Gastrocnemius medialis (tissue), 4 donors: ENCODE measurements at regions not wholly inside any gene's neighbourhood (a gene's known extent, or its start where the extent isn't known, plus 50 kb on each side); places are given as distances from the start of the nearest gene placed in this dataset.
A peak's percentile ranks its signal among the peaks of the same experiment; 100 is the strongest.

Experiments used
- ATAC-seq, 2 donors: fragments of 150-250 bp; one replicate each; pipeline ENCODE4 v1.9.1; 2016
- DNase-seq, 2 donors: peaks; one replicate each; pipeline ENCODE4 v3.0.0-alpha.2; 2019
- H3K27ac ChIP-seq, 4 donors: fragments of 200-600 bp; sonication (generic); 1 replicate in 1 of 4; 2 replicates in 3 of 4; pipeline ENCODE4 v1.5.1; 2016 to 2018; ENCODE audit warnings: mild to moderate bottlenecking in 2 of 4, moderate library complexity in 1 of 4
- H3K27me3 ChIP-seq, 3 donors: fragments of 200-600 bp; sonication (generic) in 2 of 3; 1 replicate in 1 of 3; 2 replicates in 2 of 3; pipeline versions ENCODE4 v1.5.1 to v1.6.0; 2016 to 2019; ENCODE audit warnings: mild to moderate bottlenecking in 1 of 3, moderate library complexity in 1 of 3
- H3K36me3 ChIP-seq, 2 donors: fragments of 200-600 bp; sonication (generic) in 1 of 2; one replicate each; pipeline ENCODE4 v1.5.1; 2017 to 2018
- H3K4me1 ChIP-seq, 2 donors: fragments of 200-600 bp; sonication (generic) in 1 of 2; one replicate each; pipeline ENCODE4 v1.5.1; 2016 to 2017; ENCODE audit warnings: mild to moderate bottlenecking in 2 of 2
- H3K4me3 ChIP-seq, 4 donors: fragments of 200-600 bp; sonication (generic) in 3 of 4; 1 replicate in 1 of 4; 2 replicates in 3 of 4; pipeline ENCODE4 v1.5.1; 2016 to 2019; ENCODE audit warnings: mild to moderate bottlenecking in 2 of 4
- H3K9me3 ChIP-seq, 3 donors: fragments of 200-600 bp; sonication (generic) in 2 of 3; 1 replicate in 1 of 3; 2 replicates in 2 of 3; pipeline ENCODE4 v1.5.1; 2016 to 2019
- POLR2A ChIP-seq, 2 donors: fragments of 450-650 bp; IDR thresholded peaks; one replicate each; pipeline ENCODE4 v1.6.1; 2017; ENCODE audit warnings: antibody characterized with exemption in 2 of 2, mild to moderate bottlenecking in 2 of 2, moderate library complexity in 2 of 2
- in situ Hi-C, 4 donors: fragments of 200-750 bp; cut with MboI; loops; one replicate each; pipeline versions ENCODE4 v1.15.0 to v1.8.0; 2017; ENCODE audit warnings: low sequenced_read_pairs in 4 of 4
- intact Hi-C: fragments of 100-400 bp; cut with DNase I; formaldehyde crosslinking; loops from one replicate; pipeline ENCODE4 v1.15.1; 2023; ENCODE audit warnings: low total_unique reads
- TF ChIP-seq, protein P1 (sequence below), 5 experiments: fragments of 450-650 bp in 3 of 5; fragments of 200-600 bp in 2 of 5; sonication (generic) in 2 of 5; IDR thresholded peaks in 4 of 5; conservative IDR thresholded peaks in 1 of 5; 1 replicate in 4 of 5; 2 replicates in 1 of 5; pipeline ENCODE4 v1.5.1; 2016 to 2019; ENCODE audit warnings: antibody characterized with exemption in 5 of 5, mild to moderate bottlenecking in 3 of 5, moderate library complexity in 3 of 5

DNA sequence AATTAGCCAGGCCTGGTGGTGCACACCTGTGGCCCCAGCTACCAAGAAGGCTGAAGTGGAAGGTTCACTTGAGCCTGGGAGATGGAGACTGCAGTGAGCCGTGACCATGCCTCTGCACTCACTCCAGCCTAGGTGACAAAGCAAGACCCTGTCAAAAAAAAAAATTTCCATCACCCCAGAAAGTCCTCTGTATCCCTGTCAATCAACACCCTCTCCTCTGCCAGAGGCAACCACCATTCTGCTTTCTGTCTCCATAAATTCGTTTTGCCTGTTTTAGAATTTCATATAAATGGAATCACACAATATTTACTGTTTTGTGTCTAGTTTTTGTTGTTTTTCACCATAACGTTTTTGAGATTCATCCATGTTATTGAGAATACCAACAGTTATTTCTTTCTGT is 141.6 kb upstream of the SLC45A1 start:
- H3K9me3 ChIP-seq, result peaks cover 0 to 10% (median 0%) of the 10 kb centered on the region in 3 donors
- no peaks in the 10 kb centered on the region for H3K36me3 ChIP-seq
- peaks cover 0 to 3% of the 10 kb centered on the region in 2 donors for H3K4me1 ChIP-seq
- no peak overlapping the region for H3K27ac ChIP-seq
- H3K27me3 ChIP-seq, result no peaks in the 10 kb centered on the region
- TF ChIP-seq POLR2A (IDR thresholded peaks at IDR 0.05), result no peak
- TF ChIP-seq, protein P1, sequence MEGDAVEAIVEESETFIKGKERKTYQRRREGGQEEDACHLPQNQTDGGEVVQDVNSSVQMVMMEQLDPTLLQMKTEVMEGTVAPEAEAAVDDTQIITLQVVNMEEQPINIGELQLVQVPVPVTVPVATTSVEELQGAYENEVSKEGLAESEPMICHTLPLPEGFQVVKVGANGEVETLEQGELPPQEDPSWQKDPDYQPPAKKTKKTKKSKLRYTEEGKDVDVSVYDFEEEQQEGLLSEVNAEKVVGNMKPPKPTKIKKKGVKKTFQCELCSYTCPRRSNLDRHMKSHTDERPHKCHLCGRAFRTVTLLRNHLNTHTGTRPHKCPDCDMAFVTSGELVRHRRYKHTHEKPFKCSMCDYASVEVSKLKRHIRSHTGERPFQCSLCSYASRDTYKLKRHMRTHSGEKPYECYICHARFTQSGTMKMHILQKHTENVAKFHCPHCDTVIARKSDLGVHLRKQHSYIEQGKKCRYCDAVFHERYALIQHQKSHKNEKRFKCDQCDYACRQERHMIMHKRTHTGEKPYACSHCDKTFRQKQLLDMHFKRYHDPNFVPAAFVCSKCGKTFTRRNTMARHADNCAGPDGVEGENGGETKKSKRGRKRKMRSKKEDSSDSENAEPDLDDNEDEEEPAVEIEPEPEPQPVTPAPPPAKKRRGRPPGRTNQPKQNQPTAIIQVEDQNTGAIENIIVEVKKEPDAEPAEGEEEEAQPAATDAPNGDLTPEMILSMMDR (IDR thresholded peaks at IDR 0.05 in 4 of 5, conservative IDR thresholded peaks at IDR 0.05 in 1 of 5), result no peak
- intact Hi-C loops, result no loop called here
- in situ Hi-C loops, result no loop called here
- H3K4me3 ChIP-seq, result no peak overlapping the region
- no peak for ATAC-seq
- DNase-seq, result no peak

DNA sequence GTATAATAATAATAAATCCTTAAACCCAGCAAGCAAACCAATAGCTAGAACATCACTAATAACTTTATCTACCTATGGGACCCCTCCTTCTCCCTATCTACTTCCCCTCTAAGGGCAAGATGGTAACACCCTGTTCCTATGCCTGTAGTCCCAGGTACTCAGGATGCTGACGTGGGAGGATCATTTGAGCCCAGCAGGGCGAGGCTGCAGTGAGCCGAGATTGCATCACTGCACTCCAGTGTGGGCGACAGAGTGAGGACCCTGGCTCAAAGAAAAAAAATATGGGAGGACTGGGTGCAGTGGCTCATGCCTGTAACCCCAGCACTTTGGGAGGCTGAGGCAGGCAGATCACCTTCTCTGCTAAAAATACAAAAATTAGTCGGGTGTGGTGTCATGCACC is 143.1 kb upstream of the SLC45A1 start:
- Histone ChIP-seq H3K9me3 (peaks cover 0 to 10% (median 0%) of the 10 kb centered on the region in 3 donors), H3K27me3 (no peaks in the 10 kb centered on the region), H3K4me3 (no peak overlapping the region), H3K4me1 (peaks cover 7 to 10% of the 10 kb centered on the region in 2 donors), H3K36me3 (no peaks in the 10 kb centered on the region), H3K27ac (no peak overlapping the region)
- intact Hi-C loops (no loop called here), in situ Hi-C loops (no loop called here)
- no peak for ATAC-seq
- TF ChIP-seq POLR2A (IDR thresholded peaks at IDR 0.05), result no peak
- TF ChIP-seq, protein P1 (IDR thresholded peaks at IDR 0.05 in 4 of 5, conservative IDR thresholded peaks at IDR 0.05 in 1 of 5), result no peak
- no peak for DNase-seq

DNA sequence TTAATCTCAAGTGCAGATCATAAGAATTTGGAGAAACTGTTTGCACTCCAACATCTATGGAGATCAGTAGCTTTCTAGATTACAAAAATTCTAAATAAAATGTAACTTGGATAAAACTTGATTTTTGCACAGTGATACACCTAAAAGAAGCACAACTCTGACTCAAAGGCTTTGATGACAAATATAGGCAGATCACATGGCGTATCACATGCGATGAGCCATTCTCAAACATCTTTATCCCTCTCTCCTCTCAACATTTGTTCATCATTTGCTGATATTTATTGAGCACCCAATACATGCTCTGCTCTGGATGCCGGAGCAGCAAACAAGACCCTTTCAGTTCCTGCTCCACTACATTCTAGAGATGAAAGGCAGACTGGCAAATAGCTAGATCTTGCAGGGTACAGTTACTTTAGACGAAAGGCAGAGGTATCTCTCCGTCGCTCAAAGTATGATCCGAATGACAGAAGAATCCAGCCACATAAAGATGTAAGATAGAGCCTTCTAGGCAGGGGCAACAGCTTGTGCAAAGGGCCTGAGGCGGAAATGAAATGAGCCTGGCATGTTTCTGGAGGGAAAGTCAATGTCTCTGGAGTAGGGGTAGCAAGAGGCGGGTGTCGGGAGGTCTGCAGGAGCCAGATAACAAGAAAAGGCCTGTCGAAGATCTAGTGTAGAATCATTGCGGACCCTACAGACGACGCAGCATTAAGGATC is 145.8 kb upstream of the ERRFI1 start:
- Histone ChIP-seq H3K4me3 (no peak overlapping the region), H3K36me3 (no peaks in the 10 kb centered on the region), H3K27ac (no peak overlapping the region), H3K27me3 (no peaks in the 10 kb centered on the region), H3K9me3 (no peaks in the 10 kb centered on the region), H3K4me1 (peaks cover 17 to 23% of the 10 kb centered on the region in 2 donors)
- DNase-seq (no peak), ATAC-seq (no peak)
- in situ Hi-C loops (no loop called here), intact Hi-C loops (no loop called here)
- TF ChIP-seq, protein P1 (IDR thresholded peaks at IDR 0.05 in 4 of 5, conservative IDR thresholded peaks at IDR 0.05 in 1 of 5), result no peak
- TF ChIP-seq POLR2A (IDR thresholded peaks at IDR 0.05), result no peak

GRCh38 chr1:8170059-8170835 is 144.1 kb upstream of the ERRFI1 start:
- peak overlapping the region; percentile 52 to 79 (median 72) for H3K27ac ChIP-seq

More at GRCh38 chr1:8170059-8170835, 144.1 kb upstream of the ERRFI1 start:
- Histone ChIP-seq H3K36me3 (no peaks in the 10 kb centered on the region), H3K4me3 (no peak overlapping the region), H3K9me3 (no peaks in the 10 kb centered on the region), H3K4me1 (peaks cover 28 to 38% of the 10 kb centered on the region in 2 donors), H3K27me3 (no peaks in the 10 kb centered on the region)
- in situ Hi-C loops, result no loop called here
- intact Hi-C loops, result no loop called here
- TF ChIP-seq, protein P1 (IDR thresholded peaks at IDR 0.05 in 4 of 5, conservative IDR thresholded peaks at IDR 0.05 in 1 of 5), result no peak
- TF ChIP-seq POLR2A (IDR thresholded peaks at IDR 0.05), result no peak
- ATAC-seq (peak; percentile 11 to 28), DNase-seq (no peak)
